SJCRH30 (cell line): ENCODE measurements at regions not wholly inside any gene's neighbourhood (a gene's known extent, or its start where the extent isn't known, plus 50 kb on each side); places are given as distances from the start of the nearest gene placed in this dataset.

Source experiments
- DNase-seq, 2 experiments: peaks; one replicate each; pipeline ENCODE4 v3.0.0-alpha.2; 2015 to 2020
- H3K27ac ChIP-seq: fragments of 250-450 bp; sonication (Bioruptor Pico); 2 replicates; pipeline ENCODE4 v1.5.1; 2020; ENCODE audit warnings: mild to moderate bottlenecking, moderate library complexity
- H3K27me3 ChIP-seq: fragments of 250-450 bp; sonication (Bioruptor Pico); 2 replicates; pipeline ENCODE4 v1.5.1; 2020; ENCODE audit warnings: mild to moderate bottlenecking, moderate library complexity
- H3K36me3 ChIP-seq: fragments of 250-450 bp; sonication (Bioruptor Pico); 2 replicates; pipeline ENCODE4 v1.5.1; 2020; ENCODE audit warnings: mild to moderate bottlenecking, moderate library complexity
- H3K4me1 ChIP-seq: fragments of 250-450 bp; sonication (Bioruptor Pico); 2 replicates; pipeline ENCODE4 v1.5.1; 2020; ENCODE audit warnings: mild to moderate bottlenecking, moderate library complexity
- H3K4me3 ChIP-seq: fragments of 250-450 bp; sonication (Bioruptor Pico); 2 replicates; pipeline ENCODE4 v1.5.1; 2020; ENCODE audit warnings: mild to moderate bottlenecking, moderate library complexity
- H3K9me3 ChIP-seq: fragments of 250-450 bp; sonication (Bioruptor Pico); replicated peaks from 2 replicates; pipeline ENCODE4 v1.5.1; 2020; ENCODE audit warnings: mild to moderate bottlenecking, moderate library complexity

DNA sequence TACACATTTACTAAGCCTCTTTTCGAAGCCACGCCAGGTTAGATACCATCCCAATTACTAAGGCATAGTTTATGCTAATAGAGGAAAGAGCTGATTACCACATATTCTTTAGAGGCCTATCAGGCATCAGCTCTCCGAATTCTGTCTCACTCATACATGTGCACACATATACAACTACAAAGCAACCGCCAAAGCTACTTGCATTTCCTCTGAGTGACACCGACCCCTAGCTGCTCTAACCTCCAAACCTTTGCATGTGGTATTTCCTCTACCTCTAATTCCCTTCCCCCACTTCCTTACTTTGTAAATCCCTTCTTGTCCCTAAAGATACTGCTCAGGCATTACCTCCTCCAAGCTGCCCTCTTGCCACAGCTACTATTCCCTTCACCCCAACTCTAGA, 107.2 kb downstream of the DUSP6 start:
- H3K36me3 ChIP-seq: no peaks in the 10 kb centered on the region
- H3K9me3 ChIP-seq: no peaks in the 10 kb centered on the region; the same call in 1 of the 2 replicates
- H3K27me3 ChIP-seq: no peaks in the 10 kb centered on the region
- no peak overlapping the region for H3K4me3 ChIP-seq
- no peak for DNase-seq
- H3K4me1 ChIP-seq: peaks cover 12% of the 10 kb centered on the region
- no peak overlapping the region for H3K27ac ChIP-seq

DNA sequence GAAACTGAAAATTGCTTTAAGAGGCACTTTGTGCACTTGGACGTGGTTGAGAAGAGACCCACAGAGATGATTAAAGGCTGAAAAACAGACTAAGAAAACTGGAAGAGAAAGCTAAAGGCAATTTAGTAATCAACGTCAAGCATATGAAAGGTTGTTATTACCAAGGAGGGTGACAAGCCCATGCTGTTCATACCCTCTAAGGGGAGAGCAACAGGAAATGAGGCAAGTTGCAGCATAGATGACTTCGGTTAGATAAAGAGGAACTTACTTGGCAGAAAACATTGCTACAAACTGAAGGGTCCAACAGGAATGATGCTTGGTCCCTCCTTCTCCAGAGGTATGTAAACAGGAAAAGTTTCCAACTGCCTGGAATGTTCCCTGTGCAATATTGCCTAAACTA, 107.8 kb downstream of the DUSP6 start:
- Histone ChIP-seq H3K4me3 (no peak overlapping the region), H3K9me3 (no peaks in the 10 kb centered on the region; the same call in 1 of the 2 replicates), H3K27ac (no peak overlapping the region), H3K27me3 (no peaks in the 10 kb centered on the region), H3K4me1 (peaks cover 12% of the 10 kb centered on the region), H3K36me3 (no peaks in the 10 kb centered on the region)
- no peak for DNase-seq

DNA sequence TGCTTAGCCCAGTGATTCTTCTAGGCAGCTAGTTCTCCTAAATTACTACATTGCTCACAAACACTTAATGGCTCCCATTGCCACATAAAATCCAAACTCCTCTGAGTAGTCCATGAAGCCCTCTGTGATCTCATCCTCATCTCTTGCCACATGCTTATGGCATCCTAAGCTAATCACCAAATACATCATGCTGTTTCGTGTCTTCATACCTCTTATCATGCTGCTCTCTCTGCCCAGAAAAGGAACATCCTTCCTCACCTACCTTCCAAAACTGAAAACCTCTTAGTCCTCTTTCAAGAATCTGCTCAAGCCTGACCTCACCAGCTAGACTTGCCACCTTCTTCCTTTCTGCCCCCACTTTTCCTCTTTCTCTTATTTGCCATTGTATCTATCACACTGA, 108.5 kb downstream of the DUSP6 start:
- no peaks in the 10 kb centered on the region; the same call in 1 of the 2 replicates for H3K9me3 ChIP-seq
- no peaks in the 10 kb centered on the region for H3K27me3 ChIP-seq
- no peak for DNase-seq
- peaks cover 12% of the 10 kb centered on the region for H3K4me1 ChIP-seq
- H3K36me3 ChIP-seq: no peaks in the 10 kb centered on the region
- H3K4me3 ChIP-seq: no peak overlapping the region
- no peak overlapping the region for H3K27ac ChIP-seq

DNA sequence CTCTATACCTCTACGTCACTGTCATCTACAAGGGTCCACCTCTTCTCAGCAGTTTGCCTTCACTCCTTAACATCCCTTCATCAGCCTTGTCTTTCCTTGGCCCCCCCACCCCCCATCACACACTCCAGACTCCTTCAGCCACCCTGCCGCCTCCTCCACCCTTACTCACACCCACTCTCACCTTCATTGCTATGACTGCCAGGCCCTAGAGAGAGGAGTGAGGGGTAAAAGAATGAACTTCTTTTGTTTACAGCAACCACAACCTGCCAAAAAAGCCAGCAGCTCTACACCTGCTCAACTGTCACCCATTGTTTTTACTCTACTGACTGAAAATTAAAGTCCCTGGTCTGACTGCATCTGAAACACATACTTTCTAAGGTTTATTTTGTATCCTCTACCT, 112.8 kb downstream of the DUSP6 start:
- H3K27me3 ChIP-seq: no peaks in the 10 kb centered on the region
- DNase-seq: no peak
- H3K4me3 ChIP-seq: no peak overlapping the region
- no peaks in the 10 kb centered on the region for H3K9me3 ChIP-seq
- no peaks in the 10 kb centered on the region; the same call in 1 of the 2 replicates for H3K4me1 ChIP-seq
- no peaks in the 10 kb centered on the region for H3K36me3 ChIP-seq
- H3K27ac ChIP-seq: no peak overlapping the region

DNA sequence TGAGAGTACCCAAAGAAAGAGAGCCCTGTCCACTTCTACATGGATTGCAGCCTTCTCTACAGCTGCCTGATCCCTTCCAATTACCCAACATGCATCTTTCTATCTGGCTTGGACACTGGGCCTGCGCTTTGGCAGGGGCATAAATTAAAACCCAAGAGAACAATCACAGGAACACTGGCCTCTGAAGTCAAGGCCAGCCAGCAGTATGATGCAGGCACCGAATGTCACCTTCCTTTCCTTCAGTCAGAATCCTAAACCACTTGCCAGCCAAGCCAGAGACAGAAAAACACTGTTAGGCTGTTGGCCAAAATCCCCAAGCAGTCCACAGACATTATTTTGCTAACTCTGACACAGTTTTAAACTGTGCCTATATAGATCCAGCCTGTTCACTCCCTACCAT, 113.7 kb downstream of the DUSP6 start:
- DNase-seq: no peak
- Histone ChIP-seq H3K27me3 (no peaks in the 10 kb centered on the region), H3K27ac (no peak overlapping the region), H3K9me3 (no peaks in the 10 kb centered on the region), H3K4me3 (no peak overlapping the region), H3K4me1 (no peaks in the 10 kb centered on the region; the same call in 1 of the 2 replicates), H3K36me3 (no peaks in the 10 kb centered on the region)

DNA sequence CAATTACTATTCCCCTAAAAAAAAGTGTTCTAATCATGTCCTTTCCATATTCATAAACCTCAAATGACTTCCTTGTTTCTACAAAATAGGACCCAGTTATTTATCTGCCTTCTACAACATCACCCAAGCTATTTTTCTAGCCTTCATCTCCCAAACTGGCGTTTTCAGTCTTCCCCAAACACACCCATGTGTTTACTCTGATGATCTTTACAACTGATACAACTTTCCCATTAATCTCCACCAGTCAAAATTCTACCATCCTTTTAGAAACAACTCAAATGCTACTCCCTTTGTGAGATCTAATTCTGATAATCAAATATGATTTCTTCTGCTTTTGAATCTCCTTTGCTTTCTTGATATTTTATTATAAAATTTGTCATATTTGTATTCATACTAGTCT, 114.5 kb downstream of the DUSP6 start:
- DNase-seq: no peak
- no peaks in the 10 kb centered on the region; the same call in 1 of the 2 replicates for H3K4me1 ChIP-seq
- no peak overlapping the region for H3K27ac ChIP-seq
- no peaks in the 10 kb centered on the region for H3K36me3 ChIP-seq
- no peak overlapping the region for H3K4me3 ChIP-seq
- H3K27me3 ChIP-seq: no peaks in the 10 kb centered on the region
- H3K9me3 ChIP-seq: no peaks in the 10 kb centered on the region

DNA sequence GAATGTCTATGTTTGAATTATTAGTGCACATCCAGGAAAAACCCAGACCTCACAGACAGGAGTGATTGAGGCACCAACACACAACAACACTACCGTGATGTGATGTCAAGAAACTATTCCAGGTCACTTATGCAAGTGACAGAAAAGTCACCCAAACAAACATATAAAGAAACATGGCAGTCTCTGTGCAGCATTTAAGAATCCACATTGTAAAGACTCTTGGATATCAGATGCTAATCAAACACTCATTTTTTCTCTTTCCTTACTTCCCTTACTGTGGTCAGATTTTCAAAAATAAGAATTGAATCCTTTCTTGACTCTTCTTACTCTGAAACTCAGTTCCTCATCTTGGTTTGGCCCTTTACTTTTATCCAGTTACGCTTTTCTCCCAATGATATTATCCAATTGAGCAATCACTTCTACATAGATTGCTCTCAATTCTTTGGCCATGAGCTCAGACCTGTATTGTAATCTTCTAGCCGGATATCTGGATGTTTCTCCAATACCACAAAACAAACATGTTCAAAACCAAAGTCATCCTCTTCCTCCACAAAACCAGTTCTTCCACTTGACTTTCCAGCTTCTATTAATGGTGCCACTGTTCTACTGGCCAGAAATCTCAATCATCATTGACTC, 115.4 kb downstream of the DUSP6 start:
- Histone ChIP-seq H3K27ac (no peak overlapping the region), H3K27me3 (no peaks in the 10 kb centered on the region), H3K9me3 (no peaks in the 10 kb centered on the region), H3K4me1 (no peaks in the 10 kb centered on the region; the same call in 1 of the 2 replicates), H3K36me3 (no peaks in the 10 kb centered on the region), H3K4me3 (no peak overlapping the region)
- DNase-seq: no peak

DNA sequence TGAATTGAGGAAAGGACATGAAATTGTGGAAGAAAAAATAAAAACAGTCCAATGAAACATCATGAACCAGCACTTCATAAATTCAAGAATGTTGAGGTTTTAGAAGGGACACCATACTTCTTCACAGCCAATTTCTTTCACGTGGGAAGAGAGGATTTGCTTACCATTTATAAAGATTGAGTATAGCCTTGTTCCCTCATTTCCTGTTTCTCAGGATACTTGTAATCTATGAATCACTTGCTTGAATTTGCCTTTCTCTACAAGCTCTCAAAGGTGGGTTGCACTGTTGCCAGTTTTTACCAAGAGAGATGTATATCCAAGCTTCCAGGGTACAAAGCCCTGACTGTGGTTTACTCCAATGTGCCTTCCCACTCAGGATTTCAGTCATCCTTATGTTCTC, 116.1 kb downstream of the DUSP6 start:
- Histone ChIP-seq H3K27me3 (no peaks in the 10 kb centered on the region), H3K4me3 (no peak overlapping the region), H3K36me3 (no peaks in the 10 kb centered on the region), H3K27ac (no peak overlapping the region), H3K9me3 (no peaks in the 10 kb centered on the region), H3K4me1 (no peaks in the 10 kb centered on the region; the same call in 1 of the 2 replicates)
- no peak for DNase-seq

DNA sequence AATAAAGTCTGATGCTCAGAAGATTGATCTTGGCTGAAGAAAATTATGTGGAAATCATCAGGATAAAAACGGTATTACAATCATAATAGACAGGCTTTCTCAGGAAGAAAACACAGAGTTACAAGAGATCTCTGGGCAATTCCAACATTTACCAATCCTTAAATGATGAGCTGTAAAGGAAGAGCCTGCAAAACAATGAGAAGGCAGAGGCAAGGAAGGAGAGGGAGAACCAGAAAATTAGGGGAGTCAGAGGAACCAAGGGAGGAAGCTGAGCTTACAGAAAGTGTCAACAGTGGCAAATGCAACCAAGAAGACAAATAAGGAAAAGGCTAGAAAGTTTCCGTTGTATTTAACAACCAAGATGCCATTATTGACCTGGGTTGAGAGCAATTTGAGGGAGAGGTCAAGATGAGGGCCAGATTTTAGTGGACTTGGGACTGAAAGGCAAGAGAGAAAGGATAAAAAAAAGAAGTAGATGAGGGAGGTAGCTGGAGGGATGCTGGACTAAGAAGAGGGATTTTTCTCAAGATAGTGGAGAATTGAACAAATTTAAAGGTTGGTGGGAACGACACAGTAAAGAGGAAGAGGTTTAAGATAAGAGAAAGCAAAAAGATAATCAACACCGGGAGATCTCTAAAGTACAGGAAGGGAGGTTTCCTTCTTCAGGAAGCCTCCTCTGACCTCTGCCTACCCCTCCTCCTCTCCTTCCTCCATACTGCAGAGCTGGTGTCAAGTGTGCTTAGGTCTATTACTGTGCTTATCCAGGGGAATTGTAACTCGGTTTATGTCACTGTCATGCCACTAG, 116.9 kb downstream of the DUSP6 start:
- Histone ChIP-seq H3K27ac (no peak overlapping the region), H3K9me3 (no peaks in the 10 kb centered on the region), H3K4me3 (no peak overlapping the region), H3K36me3 (no peaks in the 10 kb centered on the region), H3K4me1 (no peaks in the 10 kb centered on the region; the same call in 1 of the 2 replicates), H3K27me3 (no peaks in the 10 kb centered on the region)
- DNase-seq: no peak

DNA sequence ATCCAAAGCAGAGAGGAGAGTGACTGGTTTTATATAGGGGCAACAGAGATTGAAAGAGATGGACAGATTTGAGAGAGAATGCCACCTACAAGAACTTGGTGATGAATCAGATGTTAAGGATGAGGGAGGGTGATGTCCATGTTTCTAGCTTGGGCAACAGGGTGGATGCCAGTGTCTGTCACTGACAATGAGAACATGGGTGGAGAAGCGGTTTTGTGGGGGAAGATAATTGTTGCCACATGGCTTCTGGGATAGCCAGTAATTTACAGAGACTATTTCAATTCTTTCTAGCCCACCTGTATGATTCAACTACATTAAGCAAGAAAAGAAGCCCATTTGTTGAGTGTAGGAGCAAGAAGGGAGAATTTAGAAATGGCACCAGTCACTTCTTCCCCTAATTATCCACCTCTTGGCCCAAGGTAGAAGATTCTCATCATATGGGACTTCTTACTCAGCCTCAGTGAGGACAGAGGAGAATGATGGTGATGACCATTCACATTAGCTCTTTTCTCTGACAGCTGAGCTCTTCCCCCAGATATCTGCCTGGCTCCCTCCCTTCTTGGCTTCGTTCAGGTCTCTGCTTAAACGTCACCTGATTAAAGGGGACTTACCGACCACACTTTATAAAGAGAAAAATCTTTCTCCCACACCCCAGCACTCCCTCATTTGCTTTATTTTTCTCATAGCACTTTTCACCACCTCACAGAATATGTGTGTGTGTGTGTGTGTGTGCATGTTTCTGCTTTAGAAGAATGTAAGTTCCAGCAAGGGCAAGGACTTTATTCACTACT, 117.8 kb downstream of the DUSP6 start:
- DNase-seq: no peak
- Histone ChIP-seq H3K4me3 (no peak overlapping the region), H3K9me3 (no peaks in the 10 kb centered on the region), H3K36me3 (no peaks in the 10 kb centered on the region), H3K27ac (no peak overlapping the region), H3K27me3 (no peaks in the 10 kb centered on the region), H3K4me1 (no peaks in the 10 kb centered on the region; the same call in 1 of the 2 replicates)

DNA sequence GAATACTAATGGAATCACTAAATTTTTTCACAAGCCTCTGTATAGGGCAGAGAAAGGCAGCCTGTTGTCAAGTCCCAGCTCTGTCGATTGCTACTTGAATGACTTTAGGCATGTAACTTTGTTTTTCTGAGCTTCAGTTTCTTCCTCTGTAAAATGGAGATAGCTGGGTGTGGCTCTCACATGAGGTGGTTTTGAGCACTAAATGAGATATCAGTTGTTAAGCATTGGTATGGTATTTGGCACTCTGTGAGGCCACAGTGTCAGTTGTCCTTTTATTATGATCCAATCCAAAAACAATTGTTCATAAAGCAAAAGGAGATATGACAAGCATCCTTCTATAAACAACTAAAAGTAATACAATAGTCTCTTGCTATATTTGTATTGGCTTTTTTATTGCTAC, 120.6 kb downstream of the DUSP6 start:
- H3K36me3 ChIP-seq: no peaks in the 10 kb centered on the region
- H3K27me3 ChIP-seq: no peaks in the 10 kb centered on the region
- DNase-seq: no peak
- no peak overlapping the region for H3K4me3 ChIP-seq
- no peaks in the 10 kb centered on the region for H3K4me1 ChIP-seq
- H3K27ac ChIP-seq: no peak overlapping the region
- no peaks in the 10 kb centered on the region for H3K9me3 ChIP-seq

DNA sequence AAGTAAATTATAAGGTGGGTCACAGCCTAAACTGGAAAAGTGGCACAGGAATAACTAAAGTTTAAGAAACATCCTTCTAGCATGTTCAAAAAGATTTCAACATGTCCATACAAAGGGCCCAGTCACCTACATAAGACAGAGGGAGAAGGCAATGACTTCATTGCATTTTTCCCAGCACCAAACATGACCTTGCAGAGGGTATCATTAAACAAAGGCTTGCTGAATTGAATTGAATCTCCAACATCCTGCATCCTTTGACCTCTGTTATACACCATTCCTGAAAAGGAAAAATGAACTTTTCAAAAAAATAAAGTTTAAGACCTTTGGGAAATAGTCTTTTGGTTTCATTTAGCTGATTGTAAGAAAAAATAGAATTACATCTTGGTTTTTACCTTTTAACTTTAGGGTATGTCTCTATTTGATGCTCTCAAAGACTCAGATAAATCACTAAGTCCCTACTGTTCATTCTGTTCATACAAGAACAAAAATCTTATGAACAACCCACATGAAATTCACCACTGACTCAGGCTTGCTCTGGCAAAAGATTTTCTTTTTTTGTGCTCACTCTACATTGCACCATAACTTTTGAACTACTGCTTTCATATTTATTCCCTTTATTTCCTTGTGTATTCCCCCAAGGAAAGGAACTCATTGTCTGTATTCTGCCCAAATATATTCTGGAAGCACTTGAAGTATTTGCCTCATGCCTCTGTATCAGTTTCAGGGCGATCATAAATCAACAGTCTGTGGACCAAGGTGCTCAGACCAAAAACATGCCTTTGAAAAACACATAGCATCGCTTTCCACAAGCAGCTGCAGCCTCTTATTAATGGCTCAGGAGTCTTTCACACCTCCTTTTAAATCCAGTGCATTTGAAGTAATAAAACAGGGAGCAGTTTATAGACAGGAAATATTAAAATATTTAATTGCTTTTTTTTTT, 121.7 kb downstream of the DUSP6 start:
- Histone ChIP-seq H3K9me3 (no peaks in the 10 kb centered on the region), H3K4me1 (no peaks in the 10 kb centered on the region), H3K36me3 (no peaks in the 10 kb centered on the region), H3K27ac (no peak overlapping the region), H3K27me3 (no peaks in the 10 kb centered on the region), H3K4me3 (no peak overlapping the region)
- no peak for DNase-seq

DNA sequence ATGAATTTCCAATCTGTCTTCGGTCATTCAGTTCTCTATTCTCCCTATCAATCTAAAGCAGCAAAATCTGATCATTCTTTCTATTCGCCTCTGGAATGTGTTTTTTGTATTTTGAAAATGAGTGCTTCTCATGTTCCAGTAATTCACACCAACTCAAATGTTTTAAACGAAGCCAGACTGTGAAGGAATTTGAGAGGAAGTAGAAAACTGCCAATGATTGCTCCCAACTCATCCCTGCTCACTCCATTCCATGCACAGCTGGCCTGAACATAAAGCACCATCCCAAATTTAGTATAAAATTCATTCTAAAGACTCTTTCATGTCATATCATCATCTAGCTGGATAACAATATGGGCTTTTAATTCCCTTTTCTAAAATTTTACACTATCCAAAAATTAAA, 123.8 kb downstream of the DUSP6 start:
- no peaks in the 10 kb centered on the region for H3K4me1 ChIP-seq
- H3K27ac ChIP-seq: no peak overlapping the region
- H3K4me3 ChIP-seq: no peak overlapping the region
- H3K27me3 ChIP-seq: no peaks in the 10 kb centered on the region
- DNase-seq: no peak
- H3K36me3 ChIP-seq: no peaks in the 10 kb centered on the region
- no peaks in the 10 kb centered on the region for H3K9me3 ChIP-seq

DNA sequence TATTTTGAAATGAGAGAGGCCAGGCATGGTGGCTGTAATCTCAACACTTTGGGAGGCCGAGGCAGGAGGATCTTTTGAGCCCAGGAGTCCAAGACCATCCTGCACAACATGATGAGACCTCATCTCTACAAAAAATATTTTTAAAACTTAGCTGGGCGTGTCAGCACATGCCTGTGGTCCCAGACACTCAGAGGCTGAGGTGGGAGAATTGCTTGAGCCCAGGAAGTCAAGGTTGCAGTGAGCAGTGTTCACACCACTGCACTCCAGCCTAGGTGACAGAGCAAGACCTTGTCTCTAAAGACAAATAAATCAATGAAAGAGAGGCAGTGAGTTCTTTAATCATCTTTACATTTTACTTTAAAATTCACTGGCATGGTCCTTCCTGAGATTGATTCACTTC, 124.5 kb downstream of the DUSP6 start:
- H3K27me3 ChIP-seq: no peaks in the 10 kb centered on the region
- no peak for DNase-seq
- no peaks in the 10 kb centered on the region for H3K9me3 ChIP-seq
- no peak overlapping the region for H3K4me3 ChIP-seq
- H3K4me1 ChIP-seq: no peaks in the 10 kb centered on the region
- H3K36me3 ChIP-seq: no peaks in the 10 kb centered on the region
- H3K27ac ChIP-seq: no peak overlapping the region
